H1 (cell line): ENCODE measurements at regions not wholly inside any gene's neighbourhood (a gene's known extent, or its start where the extent isn't known, plus 50 kb on each side); places are given as distances from the start of the nearest gene placed in this dataset.
A peak's percentile ranks its signal among the peaks of the same experiment; 100 is the strongest.

ENCODE experiments used
- CTCF ChIA-PET: fragments of 300-600 bp; sonication (Branson Sonifier 250); formaldehyde crosslinking; loops from one replicate; lab custom pipeline; 2021; ENCODE audit not compliant: partially characterized antibody; lab: Charles Lee
- POLR2A ChIA-PET: fragments of 300-600 bp; sonication (Branson Sonifier 250); formaldehyde crosslinking; loops from one replicate; lab custom pipeline; 2021; ENCODE audit warnings: inconsistent platforms; ENCODE audit not compliant: partially characterized antibody; lab: Charles Lee
- DNase-seq, 2 experiments: peaks; one replicate each; pipeline versions ENCODE4 v3.0.0 to v3.0.0-alpha.2; 2010 to 2022; ENCODE audit warnings: low spot score in 2 of 2, low read depth in 1 of 2, mixed read lengths in 1 of 2
- FAIRE-seq: peaks from 2 replicates; lab custom pipeline; 2011; peaks lifted over from hg19 to GRCh38; lab: Jason Lieb, UNC
- H2AFZ ChIP-seq: 2 replicates; pipeline ENCODE4 v1.8.1; 2012; ENCODE audit warnings: low read length, inconsistent platforms
- H2AK5ac ChIP-seq: 2 replicates; pipeline ENCODE4 v1.6.1; 2013; ENCODE audit warnings: low read depth, low read length
- H2BK120ac ChIP-seq: replicated peaks from 2 replicates; pipeline ENCODE3; 2013; ENCODE audit warnings: low read depth, low read length, inconsistent platforms
- H2BK12ac ChIP-seq: 2 replicates; pipeline ENCODE4 v1.6.1; 2013; ENCODE audit warnings: low read depth, low read length
- H2BK15ac ChIP-seq: 2 replicates; pipeline ENCODE4 v1.6.1; 2013; ENCODE audit warnings: low read length
- H2BK20ac ChIP-seq: 2 replicates; pipeline ENCODE4 v1.6.1; 2013; ENCODE audit warnings: low read length
- H2BK5ac ChIP-seq: 2 replicates; pipeline ENCODE4 v1.6.1; 2013; ENCODE audit warnings: low read depth, low read length
- H3K14ac ChIP-seq: 2 replicates; pipeline ENCODE4 v1.6.1; 2013; ENCODE audit warnings: inconsistent platforms; ENCODE audit not compliant: insufficient read length
- H3K18ac ChIP-seq: 2 replicates; pipeline ENCODE4 v1.6.1; 2013; ENCODE audit warnings: low read length; ENCODE audit errors: extremely low read depth
- H3K23ac ChIP-seq: 2 replicates; pipeline ENCODE4 v1.6.1; 2013; ENCODE audit warnings: inconsistent platforms; ENCODE audit not compliant: insufficient read length
- H3K23me2 ChIP-seq: 2 replicates; pipeline ENCODE4 v1.6.1; 2013; ENCODE audit warnings: low read depth, low read length
- H3K27ac ChIP-seq: 2 replicates; pipeline ENCODE4 v1.6.1; 2011; ENCODE audit warnings: low read depth, low read length, inconsistent platforms
- H3K27me3 ChIP-seq, 4 experiments: replicated peaks in 1 of 4; 1 replicate in 1 of 4; 2 replicates in 3 of 4; pipeline versions ENCODE4 v1.6.1 to v1.8.1; 2011 to 2013; ENCODE audit warnings: low read length in 3 of 4, mild to moderate bottlenecking in 3 of 4, inconsistent platforms in 2 of 4, mixed read lengths in 2 of 4, moderate library complexity in 1 of 4; ENCODE audit not compliant: control insufficient read depth in 3 of 4, insufficient read depth in 3 of 4; ENCODE audit errors: extremely low read depth in 1 of 4
- H3K36me3 ChIP-seq, 4 experiments: 2 replicates each; pipeline versions ENCODE4 v1.6.1 to v1.8.1; 2011 to 2013; ENCODE audit warnings: mild to moderate bottlenecking in 4 of 4, low read length in 3 of 4, moderate library complexity in 2 of 4, control low read depth in 1 of 4, inconsistent platforms in 1 of 4; ENCODE audit not compliant: insufficient read depth in 4 of 4, control insufficient read depth in 2 of 4
- H3K4ac ChIP-seq: replicated peaks from 2 replicates; pipeline ENCODE3; 2013; ENCODE audit warnings: low read length, low read depth, mixed read lengths, inconsistent platforms; ENCODE audit not compliant: insufficient read length
- H3K4me1 ChIP-seq, 4 experiments: replicated peaks in 1 of 4; 1 replicate in 1 of 4; 2 replicates in 3 of 4; pipeline versions ENCODE4 v1.6.1 to v1.8.1; 2011 to 2013; ENCODE audit warnings: low read length in 3 of 4, inconsistent platforms in 2 of 4, mixed read lengths in 1 of 4; ENCODE audit not compliant: insufficient read depth in 4 of 4, control insufficient read depth in 3 of 4
- H3K4me2 ChIP-seq, 2 experiments: 2 replicates each; pipeline versions ENCODE4 v1.6.1 to v1.8.1; 2011 to 2013; ENCODE audit warnings: low read depth in 2 of 2, low read length in 2 of 2, control low read depth in 1 of 2, inconsistent platforms in 1 of 2, mild to moderate bottlenecking in 1 of 2; ENCODE audit not compliant: insufficient read depth in 1 of 2
- H3K4me3 ChIP-seq, 4 experiments: fragments of 200-600, 300-600 bp in 1 of 4; sonication (generic), shearing (Covaris generic), sonication (Bioruptor Twin) in 1 of 4; 2 replicates each; pipeline versions ENCODE4 v1.5.1 to v1.8.1; 2011 to 2016; ENCODE audit warnings: low read length in 4 of 4, low read depth in 3 of 4, control low read depth in 2 of 4, inconsistent platforms in 2 of 4, mild to moderate bottlenecking in 2 of 4, mixed read lengths in 1 of 4, moderate library complexity in 1 of 4; ENCODE audit not compliant: insufficient read depth in 2 of 4; ENCODE audit errors: extremely low read depth in 1 of 4
- H3K56ac ChIP-seq: replicated peaks from 2 replicates; pipeline ENCODE3; 2013; ENCODE audit warnings: low read depth, mild to moderate bottlenecking, mixed read lengths, low read length, inconsistent platforms; ENCODE audit not compliant: insufficient read length
- H3K79me1 ChIP-seq: 2 replicates; pipeline ENCODE4 v1.6.1; 2013; ENCODE audit warnings: low read depth, low read length, control low read depth
- H3K79me2 ChIP-seq, 2 experiments: 2 replicates each; pipeline versions ENCODE4 v1.6.1 to v1.8.1; 2012 to 2013; ENCODE audit warnings: low read length in 2 of 2, mild to moderate bottlenecking in 2 of 2, inconsistent platforms in 1 of 2; ENCODE audit not compliant: insufficient read depth in 2 of 2, control insufficient read depth in 1 of 2
- H3K9ac ChIP-seq, 4 experiments: replicated peaks in 1 of 4; 1 replicate in 1 of 4; 2 replicates in 3 of 4; pipeline versions ENCODE4 v1.6.1 to v1.8.1; 2011 to 2013; ENCODE audit warnings: low read depth in 3 of 4, low read length in 3 of 4, control low read depth in 2 of 4, mild to moderate bottlenecking in 2 of 4, moderate library complexity in 2 of 4, inconsistent platforms in 1 of 4; ENCODE audit errors: extremely low read depth in 1 of 4
- H3K9me3 ChIP-seq, 2 experiments: 2 replicates each; pipeline versions ENCODE4 v1.6.1 to v1.8.1; 2012 to 2013; ENCODE audit warnings: mild to moderate bottlenecking in 2 of 2, moderate library complexity in 2 of 2, control low read depth in 1 of 2, inconsistent platforms in 1 of 2, low read depth in 1 of 2, low read length in 1 of 2, mixed read lengths in 1 of 2; ENCODE audit not compliant: insufficient read depth in 2 of 2
- H4K20me1 ChIP-seq, 2 experiments: replicated peaks in 1 of 2; 2 replicates each; pipeline versions ENCODE3 to v1.8.1; 2011 to 2013; ENCODE audit warnings: inconsistent platforms in 2 of 2, low read length in 2 of 2, mild to moderate bottlenecking in 1 of 2; ENCODE audit not compliant: insufficient read depth in 2 of 2, control insufficient read depth in 1 of 2
- H4K5ac ChIP-seq: 2 replicates; pipeline ENCODE4 v1.6.1; 2013; ENCODE audit warnings: low read length, low read depth, mixed read lengths, inconsistent platforms; ENCODE audit not compliant: insufficient read length
- H4K8ac ChIP-seq: 2 replicates; pipeline ENCODE4 v1.8.0; 2013; ENCODE audit warnings: mild to moderate bottlenecking, moderate library complexity, low read length, inconsistent platforms; ENCODE audit not compliant: insufficient read depth; ENCODE audit errors: extremely low read depth
- H4K91ac ChIP-seq: replicated peaks from 2 replicates; pipeline ENCODE3; 2013; ENCODE audit warnings: low read length, mixed read lengths, inconsistent platforms; ENCODE audit not compliant: insufficient read length
- CBX8 ChIP-seq: fragments of 300-800, 300-1000 bp; sonication (generic); IDR thresholded peaks from 2 replicates; pipeline ENCODE4 v1.7.1; 2016; ENCODE audit warnings: low read depth, low read length, borderline replicate concordance
- POLR2A ChIP-seq, 2 experiments: IDR thresholded peaks; 1 replicate in 1 of 2; 2 replicates in 1 of 2; pipeline ENCODE4 v1.6.1; 2011; ENCODE audit warnings: low read depth in 2 of 2, low read length in 2 of 2, mild to moderate bottlenecking in 2 of 2; ENCODE audit errors: control extremely low read depth in 1 of 2
- RBBP5 ChIP-seq: IDR thresholded peaks from 2 replicates; pipeline ENCODE4 v1.7.1; 2012; ENCODE audit warnings: low read depth, mild to moderate bottlenecking, inconsistent platforms, low read length, moderate library complexity, borderline replicate concordance
- SIN3A ChIP-seq, 2 experiments: IDR thresholded peaks in 1 of 2; conservative IDR thresholded peaks in 1 of 2; 2 replicates each; pipeline ENCODE4 v1.6.1; 2011 to 2012; ENCODE audit warnings: low read length in 2 of 2, improper control_type of control experiment in 1 of 2, low read depth in 1 of 2, mild to moderate bottlenecking in 1 of 2
- SP1 ChIP-seq: IDR thresholded peaks from 2 replicates; pipeline ENCODE4 v1.6.1; 2011; ENCODE audit warnings: low read depth, low read length
- SP2 ChIP-seq: IDR thresholded peaks from 2 replicates; pipeline ENCODE4 v1.6.1; 2012; ENCODE audit warnings: mild to moderate bottlenecking, low read length, inconsistent platforms
- SP4 ChIP-seq: IDR thresholded peaks from 2 replicates; pipeline ENCODE4 v1.6.1; 2012; ENCODE audit warnings: low read length, inconsistent platforms
- SUZ12 ChIP-seq: fragments of 200-600 bp; sonication (generic); IDR thresholded peaks from 2 replicates; pipeline ENCODE4 v1.6.1; 2012; ENCODE audit warnings: mild to moderate bottlenecking, inconsistent platforms, low read length, moderate library complexity, mixed read lengths
- WGBS, 2 experiments: shearing (Covaris generic) in 1 of 2; methylation state at CpG; one replicate each; pipeline versions ENCODE4 v1.1.6 to v1.1.7; 2013 to 2015; ENCODE audit warnings: low lambda C conversion rate in 2 of 2, mixed read lengths in 2 of 2, inconsistent platforms in 1 of 2, low coverage in 1 of 2, missing lambda C conversion rate in 1 of 2; ENCODE audit not compliant: insufficient replicate concordance in 2 of 2, insufficient coverage in 1 of 2, insufficient read length in 1 of 2; ENCODE audit errors: extremely low coverage in 1 of 2, missing lambda C conversion rate in 1 of 2; 5-methylcytosine and 5-hydroxymethylcytosine counted together
- TF ChIP-seq, protein P1 (sequence below): IDR thresholded peaks from 2 replicates; pipeline ENCODE4 v1.6.1; 2012; ENCODE audit warnings: inconsistent platforms

DNA sequence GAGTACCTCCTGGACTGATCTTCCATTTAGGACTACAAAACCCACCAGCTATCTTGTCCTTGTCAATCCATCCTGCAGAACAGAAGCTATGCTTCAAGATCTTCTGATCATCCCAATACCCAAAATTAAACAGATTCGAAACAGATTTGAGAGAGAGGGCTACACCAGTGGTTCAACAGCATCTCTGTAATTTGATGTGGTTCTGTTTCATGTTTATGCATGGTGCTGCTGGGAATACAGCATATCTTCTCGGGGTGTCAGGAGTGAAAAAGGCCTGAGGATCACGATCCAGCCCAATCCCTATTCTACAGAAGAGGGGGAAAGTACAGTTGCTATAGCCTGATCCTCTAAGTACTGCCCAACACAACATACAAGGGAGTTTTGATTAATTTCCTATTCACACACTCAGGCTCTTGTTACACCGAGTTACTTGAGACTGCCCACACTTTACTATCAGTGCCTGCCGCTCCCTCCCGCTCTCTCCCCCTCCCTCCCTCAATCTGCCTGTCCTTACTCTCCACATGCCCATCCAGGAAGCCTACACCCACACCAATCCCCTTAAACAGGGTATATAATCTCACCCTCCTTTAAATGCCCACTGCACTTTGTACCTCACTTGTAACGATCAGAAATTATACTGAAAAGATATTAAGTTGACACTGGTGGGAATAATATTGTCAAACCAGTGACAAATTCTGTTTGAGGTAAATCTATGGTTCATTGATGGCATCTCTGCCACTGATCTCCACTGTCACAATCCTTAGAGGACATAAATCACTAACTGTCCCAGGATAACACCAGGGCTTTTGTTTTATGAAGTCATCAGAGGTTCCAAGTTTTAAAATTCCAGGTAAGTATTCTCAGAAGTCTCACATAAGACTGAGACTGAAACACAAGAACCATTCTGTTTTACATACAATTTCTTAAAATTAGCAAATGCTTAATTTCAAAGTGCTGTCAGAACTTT is 89.3 kb upstream of the PLEKHM1 start:
- Histone ChIP-seq H2BK5ac (no peak overlapping the region), H3K4me2 (peak overlapping the region; percentile 0 to 26; a peak in 1 of 4 replicates), H3K79me2 (peaks cover 39 to 97% of the 10 kb centered on the region in 2 experiments), H3K23ac (no peak overlapping the region), H3K79me1 (peaks cover 31% of the 10 kb centered on the region), H3K27ac (no peak overlapping the region), H3K4me3 (no peak overlapping the region), H3K4me1 (peaks cover 5 to 12% (median 8%) of the 10 kb centered on the region in 4 experiments; a peak in 5 of 7 replicates), H2BK20ac (no peak overlapping the region), H2BK15ac (no peak overlapping the region), H4K91ac (no peak overlapping the region), H3K27me3 (no peaks in the 10 kb centered on the region), H4K5ac (no peak overlapping the region), H3K56ac (no peak overlapping the region), H3K4ac (no peak overlapping the region), H3K23me2 (peaks cover 7% of the 10 kb centered on the region), H2BK120ac (no peak overlapping the region), H3K36me3 (peaks cover 0 to 8% (median 0%) of the 10 kb centered on the region in 4 experiments; a peak in 4 of 8 replicates), H4K20me1 (peaks cover 16 to 35% of the 10 kb centered on the region in 2 experiments), H3K9me3 (no peaks in the 10 kb centered on the region), H3K9ac (no peak overlapping the region; a peak in 1 of 7 replicates), H4K8ac (no peak overlapping the region), H2AFZ (no peak overlapping the region), H2BK12ac (no peak overlapping the region), H3K18ac (no peak overlapping the region), H2AK5ac (no peak overlapping the region), H3K14ac (no peak overlapping the region)
- TF ChIP-seq POLR2A (IDR thresholded peaks at IDR 0.05; ENCODE audit: control extremely low read depth in 1 of 2, low read depth in 2 of 2, low read length in 2 of 2) (peak in 1 of 2 experiments; percentile 23; a peak in 1 of 3 replicates), SUZ12 (peak; percentile 34; the same call in 1 of the 2 replicates), SIN3A (conservative IDR thresholded peaks at IDR 0.05 in 1 of 2, IDR thresholded peaks at IDR 0.05 in 1 of 2; ENCODE audit: low read depth in 1 of 2, low read length in 2 of 2) (0 out of 4 replicates have a peak, but pooled peaks of 1 of the 2 experiments have one; percentile 50), SP4 (no peak), SP2 (no peak), RBBP5 (peak; percentile 29; the same call in 1 of the 2 replicates), CBX8 (no peak), SP1 (no peak)
- TF ChIP-seq, protein P1, sequence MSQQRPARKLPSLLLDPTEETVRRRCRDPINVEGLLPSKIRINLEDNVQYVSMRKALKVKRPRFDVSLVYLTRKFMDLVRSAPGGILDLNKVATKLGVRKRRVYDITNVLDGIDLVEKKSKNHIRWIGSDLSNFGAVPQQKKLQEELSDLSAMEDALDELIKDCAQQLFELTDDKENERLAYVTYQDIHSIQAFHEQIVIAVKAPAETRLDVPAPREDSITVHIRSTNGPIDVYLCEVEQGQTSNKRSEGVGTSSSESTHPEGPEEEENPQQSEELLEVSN = no peak
- WGBS, 2 experiments = 79% methylated on average over 7 of the region's 7 CpGs; no CpG with 5 or more reads in 1 of the 2 experiments
- ChIA-PET CTCF (interaction anchor here (0.9 kb wide), 1 partner anchor 655 kb away, joined by 3 read pairs; no protein-coding TSS in a partner anchor), POLR2A (interaction anchor here (0.9 to 1.2 kb wide), 2 partner anchors 633 to 689 kb away, joined by 3 to 4 read pairs; no protein-coding TSS in a partner anchor)
- FAIRE-seq = no peak
- DNase-seq = peak in 1 of 2 experiments; percentile 63
